ENCODE measurements at regions not wholly inside any gene's neighbourhood (a gene's known extent, or its start where the extent isn't known, plus 50 kb on each side); places are given as distances from the start of the nearest gene placed in this dataset.
A peak's percentile ranks its signal among the peaks of the same experiment; 100 is the strongest.

DNA sequence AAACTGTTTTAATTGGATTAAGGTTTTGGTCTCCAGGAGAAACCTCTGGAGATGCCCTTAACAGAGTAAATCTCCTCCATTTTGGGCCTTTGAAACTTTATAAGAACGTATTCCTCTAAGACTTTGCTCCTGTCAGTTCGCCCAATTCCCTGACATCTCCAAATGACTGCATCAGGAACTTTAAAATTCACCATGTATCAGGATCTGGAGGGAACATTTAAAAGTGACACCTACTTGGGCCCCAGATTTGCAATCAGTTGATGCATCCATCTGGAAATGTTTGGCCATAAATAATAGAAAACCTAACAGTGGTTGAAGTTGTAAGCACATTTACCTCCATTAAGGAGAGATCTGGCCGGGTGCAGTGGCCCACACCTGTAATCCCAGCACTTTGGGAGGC is 144.1 kb upstream of the WSCD2 start (continued):
- TF ChIP-seq MAZ (IDR thresholded peaks at IDR 0.05; ENCODE audit: borderline replicate concordance, low read depth, low read length) (no peak), ATOH8 (CRISPR knock-in tag; IDR thresholded peaks at IDR 0.05; ENCODE audit: low read depth) (no peak), ZSCAN20 (CRISPR knock-in tag; IDR thresholded peaks at IDR 0.05) (no peak), KDM1A (IDR thresholded peaks at IDR 0.05; ENCODE audit: low read depth) (no peak), CBX8 (IDR thresholded peaks at IDR 0.05) (no peak)

- H3K27ac ChIP-seq: no peak overlapping the region
- FAIRE-seq: no peak
- ChIA-PET POLR2A (no interaction called here), CTCF (interaction anchor here (0.6 to 1.3 kb wide), 2 partner anchors 101 to 1630 kb away, joined by 3 read pairs; no protein-coding TSS in a partner anchor)
- H3K4me1 ChIP-seq: no peaks in the 10 kb centered on the region
- no peak for TF ChIP-seq SREBF2 (IDR thresholded peaks at IDR 0.05)
- no peak for TF ChIP-seq TP53 (CRISPR knock-in tag; IDR thresholded peaks at IDR 0.05)
- TF ChIP-seq JUNB (IDR thresholded peaks at IDR 0.05): no peak
- TF ChIP-seq BHLHE40 (IDR thresholded peaks at IDR 0.05; ENCODE audit: low read depth, low read length): no peak
- no peak for TF ChIP-seq CBX2 (IDR thresholded peaks at IDR 0.05; ENCODE audit: borderline replicate concordance, low read depth)
- no peak for TF ChIP-seq HEYL (CRISPR knock-in tag; IDR thresholded peaks at IDR 0.05)
- TF ChIP-seq E2F6 (IDR thresholded peaks at IDR 0.05; ENCODE audit: borderline replicate concordance, low read depth): no peak
- TF ChIP-seq, protein P1, sequence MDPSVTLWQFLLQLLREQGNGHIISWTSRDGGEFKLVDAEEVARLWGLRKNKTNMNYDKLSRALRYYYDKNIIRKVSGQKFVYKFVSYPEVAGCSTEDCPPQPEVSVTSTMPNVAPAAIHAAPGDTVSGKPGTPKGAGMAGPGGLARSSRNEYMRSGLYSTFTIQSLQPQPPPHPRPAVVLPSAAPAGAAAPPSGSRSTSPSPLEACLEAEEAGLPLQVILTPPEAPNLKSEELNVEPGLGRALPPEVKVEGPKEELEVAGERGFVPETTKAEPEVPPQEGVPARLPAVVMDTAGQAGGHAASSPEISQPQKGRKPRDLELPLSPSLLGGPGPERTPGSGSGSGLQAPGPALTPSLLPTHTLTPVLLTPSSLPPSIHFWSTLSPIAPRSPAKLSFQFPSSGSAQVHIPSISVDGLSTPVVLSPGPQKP (IDR thresholded peaks at IDR 0.05; ENCODE audit: low read depth, low read length): no peak
- TF ChIP-seq FOSL2 (IDR thresholded peaks at IDR 0.05): no peak
- TF ChIP-seq FOSL2 (CRISPR knock-in tag; IDR thresholded peaks at IDR 0.05): no peak
- no peak for TF ChIP-seq NFE2L2 (conservative IDR thresholded peaks at IDR 0.05; ENCODE audit: low read length)
- TF ChIP-seq JUN (IDR thresholded peaks at IDR 0.05): no peak
- no peak for TF ChIP-seq KDM1A (IDR thresholded peaks at IDR 0.05; ENCODE audit: low read depth)
- TF ChIP-seq CBX8 (IDR thresholded peaks at IDR 0.05): no peak
- no peak for TF ChIP-seq PHF8 (IDR thresholded peaks at IDR 0.05; ENCODE audit: borderline replicate concordance, low read depth)
- TF ChIP-seq, protein P2, sequence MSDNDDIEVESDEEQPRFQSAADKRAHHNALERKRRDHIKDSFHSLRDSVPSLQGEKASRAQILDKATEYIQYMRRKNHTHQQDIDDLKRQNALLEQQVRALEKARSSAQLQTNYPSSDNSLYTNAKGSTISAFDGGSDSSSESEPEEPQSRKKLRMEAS (IDR thresholded peaks at IDR 0.05): no peak
- no peak for TF ChIP-seq EHMT2 (IDR thresholded peaks at IDR 0.05; ENCODE audit: low read depth)
- TF ChIP-seq RARB (CRISPR knock-in tag; IDR thresholded peaks at IDR 0.05): no peak
- H3K4me3 ChIP-seq: no peak overlapping the region
- no peak overlapping the region for H3K4me2 ChIP-seq
- no peaks in the 10 kb centered on the region for H3K9me3 ChIP-seq
- no peak for ATAC-seq
- 0% methylated on average over 1 of the region's 1 CpG for WGBS (ENCODE audit: missing lambda C conversion rate)
- no peak for DNase-seq (ENCODE audit: low read depth in 1 of 2, low spot score in 1 of 2)
Measured at GRCh38 chr12:107986183-107986582, 142.9 kb upstream of the WSCD2 start.

GRCh38 chr12:107990325-107990724 is 138.8 kb upstream of the WSCD2 start:
- H3K4me3 ChIP-seq: no peak overlapping the region
- H3K4me1 ChIP-seq: no peaks in the 10 kb centered on the region
- CTCF ChIA-PET: interaction anchor here (0.6 to 8.5 kb wide), 34 partner anchors 10 to 1101 kb away, joined by 3 to 113 read pairs (median 4); partner anchors contain the start of gene FICD
- WGBS (ENCODE audit: missing lambda C conversion rate): 2% methylated on average over 2 of the region's 2 CpGs
- POLR2A ChIA-PET: interaction anchor here (0.6 kb wide), 1 partner anchor 569 kb away, joined by 3 read pairs; no protein-coding TSS in a partner anchor
- H3K9me3 ChIP-seq: no peaks in the 10 kb centered on the region
- no peak overlapping the region for H3K4me2 ChIP-seq
- FAIRE-seq (no peak), ATAC-seq (peak; percentile 62 to 83; a peak in 4 of 6 replicates), DNase-seq (ENCODE audit: low read depth in 1 of 2, low spot score in 1 of 2) (peak; percentile 4 to 49)
- H3K27ac ChIP-seq: no peak overlapping the region
- TF ChIP-seq CHD2 (IDR thresholded peaks at IDR 0.05; ENCODE audit: low read length, partially characterized antibody) (no peak), SMC3 (IDR thresholded peaks at IDR 0.05) (peak; percentile 60), BCL3 (IDR thresholded peaks at IDR 0.05) (no peak), KDM5A (IDR thresholded peaks at IDR 0.05) (no peak), RAD21 (conservative IDR thresholded peaks at IDR 0.05 in 1 of 2, IDR thresholded peaks at IDR 0.05 in 1 of 2) (peak; percentile 72 to 80), ATOH8 (CRISPR knock-in tag; IDR thresholded peaks at IDR 0.05; ENCODE audit: low read depth) (no peak), TFCP2L1 (CRISPR knock-in tag; IDR thresholded peaks at IDR 0.05) (no peak), EHF (CRISPR knock-in tag; IDR thresholded peaks at IDR 0.05) (no peak), ZFP36 (IDR thresholded peaks at IDR 0.05; ENCODE audit: borderline replicate concordance, partially characterized antibody) (peak; percentile 28), MAFK (IDR thresholded peaks at IDR 0.05; ENCODE audit: partially characterized antibody) (no peak)
- TF ChIP-seq, protein P3, sequence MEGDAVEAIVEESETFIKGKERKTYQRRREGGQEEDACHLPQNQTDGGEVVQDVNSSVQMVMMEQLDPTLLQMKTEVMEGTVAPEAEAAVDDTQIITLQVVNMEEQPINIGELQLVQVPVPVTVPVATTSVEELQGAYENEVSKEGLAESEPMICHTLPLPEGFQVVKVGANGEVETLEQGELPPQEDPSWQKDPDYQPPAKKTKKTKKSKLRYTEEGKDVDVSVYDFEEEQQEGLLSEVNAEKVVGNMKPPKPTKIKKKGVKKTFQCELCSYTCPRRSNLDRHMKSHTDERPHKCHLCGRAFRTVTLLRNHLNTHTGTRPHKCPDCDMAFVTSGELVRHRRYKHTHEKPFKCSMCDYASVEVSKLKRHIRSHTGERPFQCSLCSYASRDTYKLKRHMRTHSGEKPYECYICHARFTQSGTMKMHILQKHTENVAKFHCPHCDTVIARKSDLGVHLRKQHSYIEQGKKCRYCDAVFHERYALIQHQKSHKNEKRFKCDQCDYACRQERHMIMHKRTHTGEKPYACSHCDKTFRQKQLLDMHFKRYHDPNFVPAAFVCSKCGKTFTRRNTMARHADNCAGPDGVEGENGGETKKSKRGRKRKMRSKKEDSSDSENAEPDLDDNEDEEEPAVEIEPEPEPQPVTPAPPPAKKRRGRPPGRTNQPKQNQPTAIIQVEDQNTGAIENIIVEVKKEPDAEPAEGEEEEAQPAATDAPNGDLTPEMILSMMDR (IDR thresholded peaks at IDR 0.05): peak; percentile 53
- TF ChIP-seq, protein P2 (IDR thresholded peaks at IDR 0.05): no peak

All from A549 (cell line).